HepG2 (cell line): ENCODE measurements at regions not wholly inside any gene's neighbourhood (a gene's known extent, or its start where the extent isn't known, plus 50 kb on each side); places are given as distances from the start of the nearest gene placed in this dataset.

ENCODE experiments used
- ATAC-seq: fragments of 200-7000 bp; cut with Tn5 transposase; 3 replicates; pipeline ENCODE4 v1.9.1; 2020; ENCODE audit warnings: mild to moderate bottlenecking, moderate library complexity
- BruUV-seq: library from RNA; stranded (reverse); fragments of 400-500 nt; replicated peaks from 2 replicates; lab custom pipeline; 2021; lab: Mats Ljungman, UMichigan
- CTCF ChIA-PET: fragments of 300-600 bp; formaldehyde crosslinking; extraction: SDS; loops from one replicate; lab custom pipeline; 2021; ENCODE audit warnings: low total read pairs, inconsistent platforms, low intra/inter-chr PET ratio; lab: Yijun Ruan, JAX
- POLR2A ChIA-PET: fragments of 350-600 bp; sonication (Branson Sonifier 250); formaldehyde crosslinking; loops from one replicate; lab custom pipeline; 2020; ENCODE audit warnings: antibody characterized with exemption, inconsistent platforms; lab: Yijun Ruan, JAX
- DNase-seq: peaks from one replicate; pipeline ENCODE4 v3.0.0-alpha.2; 2015; ENCODE audit warnings: low spot score
- FAIRE-seq: peaks from 3 replicates; lab custom pipeline; 2011; peaks lifted over from hg19 to GRCh38; lab: Jason Lieb, UNC
- H2AFZ ChIP-seq: one replicate; pipeline ENCODE4 v1.6.1; 2011; ENCODE audit warnings: low read length, inconsistent platforms
- H3K27ac ChIP-seq: fragments of 300-600 bp; 3 replicates; pipeline ENCODE4 v1.8.0; 2011; ENCODE audit warnings: mixed run types, mild to moderate bottlenecking, mixed read lengths, low read length, inconsistent platforms; ENCODE audit not compliant: insufficient read depth; ENCODE audit errors: extremely low read length
- H3K27me3 ChIP-seq, 2 experiments: fragments of 200-600 bp in 1 of 2; 2 replicates in 1 of 2; 3 replicates in 1 of 2; pipeline versions ENCODE4 v1.6.0 to v1.8.0; 2011; ENCODE audit warnings: low read length in 2 of 2, mild to moderate bottlenecking in 2 of 2, moderate library complexity in 2 of 2, inconsistent platforms in 1 of 2; ENCODE audit not compliant: insufficient read depth in 2 of 2, control insufficient read depth in 1 of 2
- H3K36me3 ChIP-seq, 2 experiments: fragments of 200-600 bp in 1 of 2; replicated peaks in 1 of 2; 2 replicates in 1 of 2; 3 replicates in 1 of 2; pipeline versions ENCODE4 v1.5.1 to v1.8.0; 2011; ENCODE audit warnings: low read length in 2 of 2, inconsistent platforms in 1 of 2; ENCODE audit not compliant: insufficient read depth in 2 of 2, control insufficient read depth in 1 of 2
- H3K4me1 ChIP-seq: 2 replicates; pipeline ENCODE4 v1.5.1; 2012; ENCODE audit warnings: low read length, inconsistent platforms; ENCODE audit not compliant: insufficient read depth
- H3K4me2 ChIP-seq: 2 replicates; pipeline ENCODE4 v1.6.0; 2011; ENCODE audit warnings: low read depth, low read length, inconsistent platforms
- H3K4me3 ChIP-seq, 3 experiments: fragments of 200-600 bp in 1 of 3; sonication (generic), shearing (Covaris generic) in 1 of 3; replicated peaks in 1 of 3; 2 replicates each; pipeline ENCODE4 v1.5.1; 2011 to 2016; ENCODE audit warnings: low read length in 3 of 3, inconsistent platforms in 2 of 3, low read depth in 2 of 3, mild to moderate bottlenecking in 2 of 3, control low read depth in 1 of 3, mixed read lengths in 1 of 3; ENCODE audit not compliant: insufficient read depth in 1 of 3
- H3K79me2 ChIP-seq: one replicate; pipeline ENCODE4 v1.6.1; 2011; ENCODE audit warnings: low read length, inconsistent platforms; ENCODE audit not compliant: insufficient read depth
- H3K9ac ChIP-seq: 2 replicates; pipeline ENCODE4 v1.6.0; 2011; ENCODE audit warnings: mild to moderate bottlenecking, low read depth, low read length, inconsistent platforms; ENCODE audit not compliant: insufficient read depth
- H3K9me3 ChIP-seq: 2 replicates; pipeline ENCODE4 v1.5.1; 2012; ENCODE audit warnings: mild to moderate bottlenecking, low read length
- H4K20me1 ChIP-seq: 2 replicates; pipeline ENCODE4 v1.6.0; 2011; ENCODE audit warnings: inconsistent platforms, mild to moderate bottlenecking, low read length, moderate library complexity; ENCODE audit not compliant: insufficient read depth
- ATF2 ChIP-seq: sonication (generic); formaldehyde crosslinking; IDR thresholded peaks from 2 replicates; pipeline ENCODE4 v1.4.0; 2020; ENCODE audit warnings: missing genetic modification reagents
- ATF6 ChIP-seq: sonication (generic); formaldehyde crosslinking; conservative IDR thresholded peaks from 2 replicates; pipeline ENCODE4 v1.4.0; 2020; ENCODE audit warnings: missing genetic modification reagents
- ELF4 ChIP-seq: sonication (generic); formaldehyde crosslinking; IDR thresholded peaks from 2 replicates; pipeline ENCODE4 v1.5.0; 2020; ENCODE audit warnings: missing genetic modification reagents, mild to moderate bottlenecking, moderate library complexity, borderline replicate concordance
- IKZF5 ChIP-seq: IDR thresholded peaks from 2 replicates; pipeline ENCODE4 v1.6.1; 2018; ENCODE audit warnings: missing genetic modification reagents, mild to moderate bottlenecking, missing compliant biosample characterization
- KDM3A ChIP-seq: IDR thresholded peaks from 2 replicates; pipeline ENCODE4 v1.6.1; 2018; ENCODE audit warnings: low read depth, missing compliant biosample characterization
- MLXIP ChIP-seq: sonication (generic); formaldehyde crosslinking; IDR thresholded peaks from 2 replicates; pipeline ENCODE4 v1.9.0; 2021; ENCODE audit warnings: missing genetic modification reagents, borderline replicate concordance
- MTF1 ChIP-seq: sonication (generic); formaldehyde crosslinking; IDR thresholded peaks from 2 replicates; pipeline ENCODE4 v1.5.0; 2020; ENCODE audit warnings: missing genetic modification reagents
- RBFOX2 ChIP-seq: fragments of 200-400 bp; formaldehyde crosslinking; IDR thresholded peaks from 2 replicates; pipeline ENCODE4 v1.6.1; 2017; ENCODE audit warnings: low read depth, mild to moderate bottlenecking, low read length
- SOX6 ChIP-seq, 2 experiments: fragments of 450-650 bp in 1 of 2; sonication (generic) in 1 of 2; formaldehyde crosslinking in 1 of 2; IDR thresholded peaks; 2 replicates each; pipeline versions ENCODE4 v1.4.0 to v1.6.1; 2017 to 2020; ENCODE audit warnings: antibody characterized with exemption in 1 of 2, mild to moderate bottlenecking in 1 of 2, missing genetic modification reagents in 1 of 2
- STAG1 ChIP-seq: sonication (generic); formaldehyde crosslinking; IDR thresholded peaks from 2 replicates; pipeline ENCODE4 v1.4.0; 2020; ENCODE audit warnings: missing genetic modification reagents
- ZBTB38 ChIP-seq: sonication (generic); formaldehyde crosslinking; IDR thresholded peaks from 2 replicates; pipeline ENCODE4 v1.5.1; 2020; ENCODE audit warnings: mild to moderate bottlenecking, missing genetic modification reagents
- ZEB1 ChIP-seq: IDR thresholded peaks from 2 replicates; pipeline ENCODE4 v1.6.1; 2012; ENCODE audit warnings: mild to moderate bottlenecking, low read depth, inconsistent platforms; ENCODE audit not compliant: insufficient replicate concordance
- ZNF430 ChIP-seq: sonication (generic); formaldehyde crosslinking; IDR thresholded peaks from 2 replicates; pipeline ENCODE4 v1.9.0; 2021; ENCODE audit warnings: mild to moderate bottlenecking, missing genetic modification reagents
- ZNF672 ChIP-seq: sonication (generic); formaldehyde crosslinking; IDR thresholded peaks from 2 replicates; pipeline ENCODE4 v1.8.1; 2022; ENCODE audit warnings: missing genetic modification reagents
- ZSCAN22 ChIP-seq: sonication (generic); formaldehyde crosslinking; IDR thresholded peaks from 2 replicates; pipeline ENCODE4 v1.4.0; 2020; ENCODE audit warnings: mild to moderate bottlenecking, missing genetic modification reagents
- ZSCAN9 ChIP-seq: IDR thresholded peaks from 2 replicates; pipeline ENCODE4 v1.6.1; 2016; ENCODE audit warnings: borderline replicate concordance
- WGBS: methylation state at CpG from one replicate; pipeline ENCODE4 v1.1.6; 2017; ENCODE audit warnings: low lambda C conversion rate; 5-methylcytosine and 5-hydroxymethylcytosine counted together
- in situ Hi-C: cut with HindIII; loops from 2 replicates; pipeline ENCODE4 v1.10.0; 2017; ENCODE audit warnings: low pct_unique_long_range_greater_than_20kb; ENCODE audit not compliant: extremely low pct_ligation_motif_present
- intact Hi-C: fragments of 100-400 bp; cut with micrococcal nuclease; formaldehyde crosslinking; loops from one replicate; pipeline ENCODE4 v1.10.0; 2022; ENCODE audit not compliant: unreplicated experiment
- TF ChIP-seq, protein P1 (sequence below): sonication (generic); formaldehyde crosslinking; IDR thresholded peaks from 2 replicates; pipeline ENCODE4 v1.8.1; 2023; ENCODE audit warnings: missing genetic modification reagents, mild to moderate bottlenecking, borderline replicate concordance

GRCh38 chr3:152209060-152209459 is 59.7 kb upstream of the MBNL1 start:
- no peak overlapping the region for H3K27ac ChIP-seq
- no peak overlapping the region for H3K4me3 ChIP-seq
- ATAC-seq = no peak
- in situ Hi-C loops (no loop called here), intact Hi-C loops (no loop called here)
- no peak overlapping the region for H3K4me2 ChIP-seq
- H3K79me2 ChIP-seq = no peaks in the 10 kb centered on the region
- WGBS = 58% methylated on average over 2 of the region's 2 CpGs
- no peaks in the 10 kb centered on the region for H3K36me3 ChIP-seq
- BruUV-seq = no TSS peak
- no peak for FAIRE-seq
- H2AFZ ChIP-seq = no peak overlapping the region
- POLR2A ChIA-PET = no interaction called here
- peaks cover 0 to 6% of the 10 kb centered on the region in 2 experiments; a peak in 1 of 5 replicates for H3K27me3 ChIP-seq
- no peaks in the 10 kb centered on the region for H3K9me3 ChIP-seq
- no peaks in the 10 kb centered on the region for H3K4me1 ChIP-seq
- peak; percentile 2 for DNase-seq
- H4K20me1 ChIP-seq = no peaks in the 10 kb centered on the region
- CTCF ChIA-PET = no interaction called here
- no peak overlapping the region for H3K9ac ChIP-seq
- TF ChIP-seq, protein P1, sequence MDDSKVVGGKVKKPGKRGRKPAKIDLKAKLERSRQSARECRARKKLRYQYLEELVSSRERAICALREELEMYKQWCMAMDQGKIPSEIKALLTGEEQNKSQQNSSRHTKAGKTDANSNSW (CRISPR knock-in tag) = no peak
- TF ChIP-seq ZSCAN9 (no peak), ZBTB38 (CRISPR knock-in tag) (no peak), ZNF672 (CRISPR knock-in tag) (no peak), SOX6 (IDR thresholded peaks at IDR 0.05) (no peak), SOX6 (CRISPR knock-in tag; IDR thresholded peaks at IDR 0.05) (no peak), KDM3A (CRISPR knock-in tag) (no peak), MTF1 (no peak), ELF4 (CRISPR knock-in tag) (no peak), ZSCAN22 (no peak), MLXIP (CRISPR knock-in tag) (no peak), ZNF430 (no peak), RBFOX2 (no peak), IKZF5 (CRISPR knock-in tag) (no peak), STAG1 (CRISPR knock-in tag) (no peak), ATF6 (CRISPR knock-in tag) (no peak), ATF2 (CRISPR knock-in tag) (no peak), ZEB1 (no peak)
